ENCODE measurements at regions not wholly inside any gene's neighbourhood (a gene's known extent, or its start where the extent isn't known, plus 50 kb on each side); places are given as distances from the start of the nearest gene placed in this dataset.

DNA sequence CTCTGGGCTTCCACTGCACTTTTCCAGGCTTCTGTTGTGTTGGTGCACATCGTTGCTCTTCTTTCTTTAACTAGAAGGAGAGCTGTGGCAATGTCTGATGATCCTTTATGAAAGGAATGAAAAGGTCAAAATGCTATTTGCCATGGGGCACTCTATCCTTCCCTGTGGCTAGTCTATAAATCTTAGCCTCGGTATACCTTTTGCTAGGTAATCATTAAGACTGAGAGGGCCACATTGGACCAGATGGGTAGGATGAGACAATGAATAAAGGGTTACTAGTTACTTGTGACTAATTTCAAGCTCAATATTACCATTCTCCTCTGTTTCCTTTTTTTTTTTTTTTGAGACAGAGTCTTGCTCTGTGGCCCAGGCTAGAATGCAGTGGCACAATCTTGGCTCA is 89.4 kb upstream of the C1orf87 start:
- no peak overlapping the region for H3K27ac ChIP-seq
- intact Hi-C loops (cut with DNase I; ENCODE audit: low total_unique reads): no loop called here
- no peak for DNase-seq
- no peaks in the 10 kb centered on the region for H3K36me3 ChIP-seq
- no peaks in the 10 kb centered on the region for H3K9me3 ChIP-seq
- no peak overlapping the region for H3K4me3 ChIP-seq
- H3K27me3 ChIP-seq: no peaks in the 10 kb centered on the region
- no peaks in the 10 kb centered on the region for H3K4me1 ChIP-seq
- no peak for TF ChIP-seq POLR2A (IDR thresholded peaks at IDR 0.05)
- TF ChIP-seq, protein P1, sequence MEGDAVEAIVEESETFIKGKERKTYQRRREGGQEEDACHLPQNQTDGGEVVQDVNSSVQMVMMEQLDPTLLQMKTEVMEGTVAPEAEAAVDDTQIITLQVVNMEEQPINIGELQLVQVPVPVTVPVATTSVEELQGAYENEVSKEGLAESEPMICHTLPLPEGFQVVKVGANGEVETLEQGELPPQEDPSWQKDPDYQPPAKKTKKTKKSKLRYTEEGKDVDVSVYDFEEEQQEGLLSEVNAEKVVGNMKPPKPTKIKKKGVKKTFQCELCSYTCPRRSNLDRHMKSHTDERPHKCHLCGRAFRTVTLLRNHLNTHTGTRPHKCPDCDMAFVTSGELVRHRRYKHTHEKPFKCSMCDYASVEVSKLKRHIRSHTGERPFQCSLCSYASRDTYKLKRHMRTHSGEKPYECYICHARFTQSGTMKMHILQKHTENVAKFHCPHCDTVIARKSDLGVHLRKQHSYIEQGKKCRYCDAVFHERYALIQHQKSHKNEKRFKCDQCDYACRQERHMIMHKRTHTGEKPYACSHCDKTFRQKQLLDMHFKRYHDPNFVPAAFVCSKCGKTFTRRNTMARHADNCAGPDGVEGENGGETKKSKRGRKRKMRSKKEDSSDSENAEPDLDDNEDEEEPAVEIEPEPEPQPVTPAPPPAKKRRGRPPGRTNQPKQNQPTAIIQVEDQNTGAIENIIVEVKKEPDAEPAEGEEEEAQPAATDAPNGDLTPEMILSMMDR (IDR thresholded peaks at IDR 0.05): no peak

GRCh38 chr1:60160141-60160540 is 86.6 kb upstream of the C1orf87 start:
- intact Hi-C loops (cut with DNase I; ENCODE audit: low total_unique reads): no loop called here
- Histone ChIP-seq H3K4me1 (no peaks in the 10 kb centered on the region), H3K36me3 (no peaks in the 10 kb centered on the region), H3K4me3 (no peak overlapping the region), H3K27me3 (no peaks in the 10 kb centered on the region), H3K9me3 (no peaks in the 10 kb centered on the region), H3K27ac (no peak overlapping the region)
- no peak for DNase-seq
- no peak for TF ChIP-seq POLR2A (IDR thresholded peaks at IDR 0.05)
- TF ChIP-seq, protein P1 (IDR thresholded peaks at IDR 0.05): no peak

GRCh38 chr1:60156371-60156770 is 82.8 kb upstream of the C1orf87 start:
- H3K36me3 ChIP-seq: no peaks in the 10 kb centered on the region
- no peak overlapping the region for H3K4me3 ChIP-seq
- no peaks in the 10 kb centered on the region for H3K4me1 ChIP-seq
- no peaks in the 10 kb centered on the region for H3K9me3 ChIP-seq
- no peaks in the 10 kb centered on the region for H3K27me3 ChIP-seq
- H3K27ac ChIP-seq: no peak overlapping the region
- intact Hi-C loops (cut with DNase I; ENCODE audit: low total_unique reads): no loop called here
- TF ChIP-seq, protein P1 (IDR thresholded peaks at IDR 0.05): no peak
- TF ChIP-seq POLR2A (IDR thresholded peaks at IDR 0.05): no peak
- no peak for DNase-seq

DNA sequence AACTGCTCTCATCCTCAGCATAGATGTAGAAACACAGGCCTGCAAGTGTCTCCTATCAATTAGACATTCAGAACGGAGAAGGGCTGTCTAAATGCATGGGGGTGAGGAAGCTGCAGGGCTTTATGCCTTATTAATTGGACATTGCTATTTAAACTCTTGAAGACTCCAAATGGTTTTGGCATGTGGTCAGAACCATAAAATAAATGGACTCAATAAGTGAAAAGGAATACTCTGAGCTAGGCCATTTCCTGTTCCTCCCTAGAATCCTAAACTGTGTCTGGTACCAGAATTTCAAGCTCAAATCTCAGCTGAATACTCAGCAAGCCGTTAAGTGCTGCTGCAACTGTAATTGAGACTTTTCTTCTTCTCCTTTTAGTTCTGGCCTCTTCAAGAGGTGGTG is 80.4 kb upstream of the C1orf87 start:
- TF ChIP-seq, protein P1 (IDR thresholded peaks at IDR 0.05): no peak
- no peak for TF ChIP-seq POLR2A (IDR thresholded peaks at IDR 0.05)
- intact Hi-C loops (cut with DNase I; ENCODE audit: low total_unique reads): no loop called here
- Histone ChIP-seq H3K4me3 (no peak overlapping the region), H3K27me3 (no peaks in the 10 kb centered on the region), H3K9me3 (no peaks in the 10 kb centered on the region), H3K4me1 (no peaks in the 10 kb centered on the region), H3K27ac (no peak overlapping the region), H3K36me3 (no peaks in the 10 kb centered on the region)
- DNase-seq: no peak

DNA sequence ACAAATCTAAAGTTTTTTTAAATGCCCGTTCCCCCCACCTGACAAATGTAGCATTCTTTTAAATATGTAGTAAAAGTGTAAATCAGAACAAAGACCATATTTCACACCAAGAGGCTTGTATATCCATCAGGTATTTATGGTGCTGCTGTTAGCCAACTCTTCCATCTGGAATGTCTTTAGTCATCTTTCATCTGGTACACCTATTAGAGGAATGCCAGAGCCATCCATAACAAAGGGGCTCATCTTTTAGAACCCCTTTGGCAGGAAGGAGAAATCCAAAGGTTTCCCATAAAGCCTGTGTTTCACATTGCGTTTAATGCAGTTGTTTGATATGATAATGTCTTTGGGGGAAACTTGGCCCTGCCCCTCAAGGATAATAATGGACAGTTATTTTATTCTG is 79.3 kb upstream of the C1orf87 start:
- no peak overlapping the region for H3K27ac ChIP-seq
- no peaks in the 10 kb centered on the region for H3K36me3 ChIP-seq
- no peak for DNase-seq
- TF ChIP-seq, protein P1 (IDR thresholded peaks at IDR 0.05): no peak
- no peak for TF ChIP-seq POLR2A (IDR thresholded peaks at IDR 0.05)
- H3K4me3 ChIP-seq: no peak overlapping the region
- intact Hi-C loops (cut with DNase I; ENCODE audit: low total_unique reads): no loop called here
- H3K9me3 ChIP-seq: no peaks in the 10 kb centered on the region
- H3K4me1 ChIP-seq: no peaks in the 10 kb centered on the region
- H3K27me3 ChIP-seq: no peaks in the 10 kb centered on the region
